GM13977 (cell line): ENCODE measurements at regions not wholly inside any gene's neighbourhood (a gene's known extent, or its start where the extent isn't known, plus 50 kb on each side); places are given as distances from the start of the nearest gene placed in this dataset.

ENCODE experiments used
- DNase-seq: peaks from one replicate; pipeline ENCODE4 v3.0.0; 2012; ENCODE audit warnings: low spot score
- CTCF ChIP-seq: IDR thresholded peaks from 2 replicates; pipeline ENCODE4 v1.5.1; 2012; ENCODE audit warnings: mild to moderate bottlenecking, control low read depth; ENCODE audit not compliant: insufficient read depth; ENCODE audit errors: extremely low read depth, missing control alignments
- in situ Hi-C: fragments of 300-500 bp; cut with MboI; formaldehyde crosslinking; loops from one replicate; pipeline ENCODE4 v1.12.0; 2022; ENCODE audit warnings: low sequenced_read_pairs, low pct_unique_long_range_greater_than_20kb, mixed read lengths, inconsistent platforms; ENCODE audit not compliant: unreplicated experiment

GRCh38 chr7:131274986-131275385 is 52.7 kb upstream of the MKLN1 start:
- DNase-seq: no peak
- no peak for TF ChIP-seq CTCF
- in situ Hi-C loops: no loop called here

GRCh38 chr7:131276190-131276589 is 51.5 kb upstream of the MKLN1 start:
- in situ Hi-C loops: no loop called here
- DNase-seq: no peak
- TF ChIP-seq CTCF: no peak

GRCh38 chr7:131276748-131277147 is 50.9 kb upstream of the MKLN1 start:
- DNase-seq: no peak
- in situ Hi-C loops: no loop called here
- no peak for TF ChIP-seq CTCF
